Naive thymus-derived CD4-positive, alpha-beta T cell (primary cell): ENCODE measurements at regions not wholly inside any gene's neighbourhood (a gene's known extent, or its start where the extent isn't known, plus 50 kb on each side); places are given as distances from the start of the nearest gene placed in this dataset.
"Not testable (repeated sequence)": the region's sequence is repeated elsewhere in the genome, so short reads cannot be mapped to it uniquely, and the experiment has no call there.

ENCODE experiments used
- ATAC-seq: fragments of 150-1000 bp; cut with Tn5 transposase; 2 replicates; pipeline ENCODE4 v1.10.0; 2021; ENCODE audit warnings: mild to moderate bottlenecking, moderate library complexity
- CTCF ChIA-PET: fragments of 350-600 bp; sonication (Branson Sonifier 250); formaldehyde crosslinking; loops from one replicate; lab custom pipeline; 2021; ENCODE audit warnings: antibody characterized with exemption; lab: Charles Lee
- POLR2A ChIA-PET: fragments of 350-600 bp; sonication (Branson Sonifier 250); formaldehyde crosslinking; loops from one replicate; lab custom pipeline; 2021; ENCODE audit warnings: antibody characterized with exemption, inconsistent platforms; lab: Charles Lee
- DNase-seq, 9 donors: peaks; one replicate each; pipeline versions ENCODE4 v3.0.0 to v3.0.0-alpha.2; 2020 to 2022; ENCODE audit warnings: mixed read lengths in 1 of 9
- H3K27ac ChIP-seq: one replicate; pipeline ENCODE4 v1.7.0; 2013; ENCODE audit warnings: mild to moderate bottlenecking, low read depth, low read length, moderate library complexity
- H3K27me3 ChIP-seq, 2 donors: one replicate each; pipeline ENCODE4 v1.7.0; 2013; ENCODE audit warnings: low read length in 2 of 2, mild to moderate bottlenecking in 2 of 2, moderate library complexity in 2 of 2; ENCODE audit not compliant: control insufficient read depth in 2 of 2, insufficient read depth in 2 of 2
- H3K36me3 ChIP-seq, 3 experiments: 1 replicate in 2 of 3; 2 replicates in 1 of 3; pipeline ENCODE4 v1.7.0; 2013; ENCODE audit warnings: low read length in 3 of 3, mild to moderate bottlenecking in 3 of 3, moderate library complexity in 1 of 3; ENCODE audit not compliant: insufficient read depth in 3 of 3, control insufficient read depth in 2 of 3
- H3K4me1 ChIP-seq, 2 donors: one replicate each; pipeline ENCODE4 v1.7.0; 2013; ENCODE audit warnings: low read length in 2 of 2, mild to moderate bottlenecking in 2 of 2, moderate library complexity in 1 of 2; ENCODE audit not compliant: control insufficient read depth in 2 of 2, insufficient read depth in 2 of 2
- H3K4me3 ChIP-seq: 2 replicates; pipeline ENCODE4 v1.7.0; 2013; ENCODE audit warnings: mild to moderate bottlenecking, low read length
- H3K9me3 ChIP-seq, 3 experiments: 1 replicate in 2 of 3; 2 replicates in 1 of 3; pipeline ENCODE4 v1.7.0; 2013; ENCODE audit warnings: low read length in 3 of 3; ENCODE audit not compliant: control insufficient read depth in 2 of 3
- H3K27ac Mint-ChIP-seq, 9 donors: one replicate each; pipeline ENCODE4 v1.8.0; 2020 to 2022; ENCODE audit warnings: mixed read lengths in 9 of 9, mild to moderate bottlenecking in 8 of 9, moderate library complexity in 5 of 9, inconsistent platforms in 2 of 9
- H3K27me3 Mint-ChIP-seq, 5 donors: one replicate each; pipeline ENCODE4 v1.8.0; 2021 to 2022; ENCODE audit warnings: mixed read lengths in 5 of 5, mild to moderate bottlenecking in 1 of 5
- H3K36me3 Mint-ChIP-seq, 5 donors: one replicate each; pipeline ENCODE4 v1.8.0; 2020 to 2022; ENCODE audit warnings: mixed read lengths in 5 of 5, mild to moderate bottlenecking in 3 of 5, inconsistent platforms in 1 of 5
- H3K4me1 Mint-ChIP-seq, 7 donors: one replicate each; pipeline ENCODE4 v1.8.0; 2020 to 2022; ENCODE audit warnings: mixed read lengths in 7 of 7, mild to moderate bottlenecking in 3 of 7, inconsistent platforms in 1 of 7
- H3K4me3 Mint-ChIP-seq, 10 donors: one replicate each; pipeline ENCODE4 v1.8.0; 2020 to 2022; ENCODE audit warnings: mild to moderate bottlenecking in 10 of 10, mixed read lengths in 10 of 10, moderate library complexity in 6 of 10, inconsistent platforms in 2 of 10
- H3K9me3 Mint-ChIP-seq, 11 donors: one replicate each; pipeline ENCODE4 v1.8.0; 2020 to 2022; ENCODE audit warnings: mixed read lengths in 11 of 11, mild to moderate bottlenecking in 4 of 11, inconsistent platforms in 1 of 11, moderate library complexity in 1 of 11
- intact Hi-C, 2 donors: fragments of 100-400 bp; cut with micrococcal nuclease; formaldehyde crosslinking; loops; one replicate each; pipeline ENCODE4 v1.15.1; 2023

DNA sequence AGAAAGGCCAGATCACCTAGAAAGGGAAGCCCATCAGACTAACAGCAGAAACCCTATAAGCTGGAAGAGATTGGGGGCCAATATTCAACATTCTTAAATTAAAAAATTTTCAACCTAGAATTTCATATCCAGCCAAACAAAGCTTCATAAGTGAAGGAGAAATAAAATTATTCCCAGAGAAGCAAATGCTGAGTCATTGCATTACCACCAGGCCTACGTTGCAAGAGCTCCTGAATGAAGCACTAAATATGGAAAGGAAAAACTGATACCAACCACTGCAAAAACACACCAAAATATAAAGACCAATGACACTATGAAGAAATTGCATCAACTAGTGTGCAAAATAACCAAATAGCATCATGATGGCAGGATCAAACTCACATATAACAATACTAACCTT is 453.4 kb upstream of the PITX2 start:
- H3K4me1 Mint-ChIP-seq, H3K27ac Mint-ChIP-seq, H3K36me3 ChIP-seq, H3K36me3 Mint-ChIP-seq, POLR2A ChIA-PET, DNase-seq, intact Hi-C loops, H3K27me3 Mint-ChIP-seq, H3K4me1 ChIP-seq, H3K9me3 ChIP-seq, H3K27ac ChIP-seq, CTCF ChIA-PET, H3K4me3 Mint-ChIP-seq, H3K27me3 ChIP-seq, ATAC-seq, H3K4me3 ChIP-seq: not testable (repeated sequence)
- peaks cover 5 to 30% (median 11%) of the 10 kb centered on the region in 11 donors for H3K9me3 Mint-ChIP-seq

DNA sequence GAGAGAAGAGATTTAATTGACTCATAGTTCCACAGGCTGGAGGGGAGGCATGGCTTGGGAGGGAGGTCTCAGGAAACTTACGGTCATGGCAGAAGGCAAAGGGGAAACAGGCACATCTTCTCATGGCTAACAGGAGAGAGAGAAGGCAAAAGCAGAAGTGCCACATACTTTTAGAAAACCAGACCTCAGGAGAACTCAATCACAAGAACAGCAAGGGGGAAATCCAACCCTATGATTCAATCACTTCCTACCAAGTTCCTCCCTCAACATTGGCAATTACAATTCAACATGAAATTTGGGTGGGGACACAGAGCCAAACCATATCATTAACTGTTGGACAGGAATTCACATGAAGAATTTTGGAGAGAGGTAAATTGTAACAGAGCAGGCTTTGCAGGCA is 485.3 kb upstream of the PITX2 start:
- Histone ChIP-seq H3K36me3 (no peaks in the 10 kb centered on the region), H3K27me3 (no peaks in the 10 kb centered on the region), H3K4me1 (no peaks in the 10 kb centered on the region), H3K4me3 (no peak overlapping the region), H3K27ac (no peak overlapping the region), H3K9me3 (no peaks in the 10 kb centered on the region)
- intact Hi-C loops, result no loop called here
- Mint-ChIP-seq H3K36me3 (no peaks in the 10 kb centered on the region), H3K27me3 (no peaks in the 10 kb centered on the region), H3K9me3 (peaks cover 0 to 2% (median 0%) of the 10 kb centered on the region in 11 donors), H3K4me3 (no peak overlapping the region), H3K27ac (no peak overlapping the region), H3K4me1 (no peaks in the 10 kb centered on the region)
- DNase-seq (no peak), ATAC-seq (no peak)
- CTCF ChIA-PET, result no interaction called here
- POLR2A ChIA-PET, result no interaction called here

DNA sequence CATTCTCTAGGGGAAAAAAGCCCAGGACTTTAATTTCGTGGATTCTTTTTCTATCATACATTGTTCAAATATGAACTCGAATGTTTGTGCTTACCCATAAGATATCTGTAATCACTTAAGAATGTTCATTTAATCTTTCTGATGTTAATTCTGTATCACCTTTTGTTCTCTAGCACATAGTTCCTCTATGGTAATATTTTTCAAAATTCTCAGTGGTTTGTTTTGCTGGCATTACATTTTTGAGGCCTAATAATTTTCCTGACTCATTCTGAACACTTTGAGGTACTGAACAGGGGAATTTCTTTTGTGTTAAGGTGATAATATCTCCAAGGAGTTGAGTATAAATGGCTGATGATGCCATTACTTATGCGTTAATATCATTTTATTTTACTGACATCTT is 490.7 kb upstream of the PITX2 start:
- no peaks in the 10 kb centered on the region for H3K27me3 ChIP-seq
- DNase-seq, result no peak
- CTCF ChIA-PET, result no interaction called here
- Mint-ChIP-seq H3K4me1 (no peaks in the 10 kb centered on the region), H3K36me3 (no peaks in the 10 kb centered on the region), H3K4me3 (no peak overlapping the region), H3K9me3 (peaks cover 0 to 6% (median 0%) of the 10 kb centered on the region in 11 donors), H3K27me3 (no peaks in the 10 kb centered on the region), H3K27ac (no peak overlapping the region)
- H3K4me1 ChIP-seq, result no peaks in the 10 kb centered on the region
- no peak for ATAC-seq
- no peaks in the 10 kb centered on the region for H3K36me3 ChIP-seq
- no peaks in the 10 kb centered on the region for H3K9me3 ChIP-seq
- POLR2A ChIA-PET, result no interaction called here
- H3K4me3 ChIP-seq, result no peak overlapping the region
- no peak overlapping the region for H3K27ac ChIP-seq
- intact Hi-C loops, result no loop called here

DNA sequence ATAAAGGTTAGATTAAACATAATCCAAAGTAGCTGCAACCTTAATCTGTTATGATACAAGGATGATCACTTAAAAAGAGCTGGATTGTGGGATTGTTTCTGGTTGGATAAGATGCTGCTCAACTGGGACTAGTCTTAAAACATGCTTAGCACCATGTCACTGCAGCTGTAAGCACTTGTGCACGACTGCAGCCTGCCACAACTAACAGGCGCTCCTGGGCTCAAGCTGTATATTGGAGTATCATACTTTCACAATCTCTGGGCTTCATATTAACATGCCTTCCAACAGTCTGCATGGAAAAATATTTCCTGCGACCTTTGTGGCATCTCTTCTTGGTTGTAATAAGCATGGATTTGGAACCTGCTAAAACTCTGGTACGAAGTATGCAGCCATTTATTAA is 493.0 kb upstream of the PITX2 start:
- ChIA-PET CTCF (interaction anchor here (0.6 kb wide), 1 partner anchor 19 kb away, joined by 3 read pairs; no protein-coding TSS in a partner anchor), POLR2A (no interaction called here)
- Histone ChIP-seq H3K9me3 (no peaks in the 10 kb centered on the region), H3K36me3 (no peaks in the 10 kb centered on the region), H3K27me3 (no peaks in the 10 kb centered on the region), H3K4me3 (no peak overlapping the region), H3K4me1 (no peaks in the 10 kb centered on the region), H3K27ac (no peak overlapping the region)
- no peaks in the 10 kb centered on the region for H3K36me3 Mint-ChIP-seq
- no peaks in the 10 kb centered on the region for H3K4me1 Mint-ChIP-seq
- peaks cover 0 to 12% (median 5%) of the 10 kb centered on the region in 11 donors for H3K9me3 Mint-ChIP-seq
- no peaks in the 10 kb centered on the region for H3K27me3 Mint-ChIP-seq
- H3K27ac Mint-ChIP-seq, result no peak overlapping the region
- intact Hi-C loops, result no loop called here
- DNase-seq (no peak), ATAC-seq (no peak)
- H3K4me3 Mint-ChIP-seq, result no peak overlapping the region

GRCh38 chr4:111120191-111120590 is 497.3 kb upstream of the PITX2 start:
- intact Hi-C loops, result no loop called here
- Mint-ChIP-seq H3K36me3 (no peaks in the 10 kb centered on the region), H3K9me3 (peaks cover 0 to 12% (median 6%) of the 10 kb centered on the region in 11 donors), H3K27ac (no peak overlapping the region), H3K4me1 (no peaks in the 10 kb centered on the region), H3K4me3 (no peak overlapping the region), H3K27me3 (no peaks in the 10 kb centered on the region)
- no peaks in the 10 kb centered on the region for H3K27me3 ChIP-seq
- ATAC-seq (no peak), DNase-seq (no peak)
- ChIA-PET CTCF (no interaction called here), POLR2A (no interaction called here)
- no peaks in the 10 kb centered on the region for H3K9me3 ChIP-seq
- no peak overlapping the region for H3K27ac ChIP-seq
- no peaks in the 10 kb centered on the region for H3K36me3 ChIP-seq
- no peak overlapping the region for H3K4me3 ChIP-seq
- no peaks in the 10 kb centered on the region for H3K4me1 ChIP-seq

GRCh38 chr4:111126340-111126739 is 503.5 kb upstream of the PITX2 start:
- Mint-ChIP-seq H3K27me3 (no peaks in the 10 kb centered on the region), H3K4me3 (no peak overlapping the region), H3K36me3 (no peaks in the 10 kb centered on the region), H3K4me1 (peaks cover 0 to 1% (median 0%) of the 10 kb centered on the region in 7 donors), H3K27ac (no peak overlapping the region), H3K9me3 (peaks cover 0 to 7% (median 0%) of the 10 kb centered on the region in 11 donors)
- Histone ChIP-seq H3K27me3 (no peaks in the 10 kb centered on the region), H3K36me3 (no peaks in the 10 kb centered on the region), H3K4me3 (no peak overlapping the region), H3K27ac (no peak overlapping the region), H3K4me1 (no peaks in the 10 kb centered on the region), H3K9me3 (no peaks in the 10 kb centered on the region)
- ATAC-seq (no peak), DNase-seq (no peak)
- CTCF ChIA-PET, result no interaction called here
- POLR2A ChIA-PET, result no interaction called here
- intact Hi-C loops, result no loop called here

- intact Hi-C loops, result no loop called here
- no peaks in the 10 kb centered on the region for H3K36me3 Mint-ChIP-seq
- H3K4me3 Mint-ChIP-seq, result no peak overlapping the region
- peaks cover 0 to 7% (median 0%) of the 10 kb centered on the region in 11 donors for H3K9me3 Mint-ChIP-seq
- Histone ChIP-seq H3K9me3 (no peaks in the 10 kb centered on the region), H3K36me3 (no peaks in the 10 kb centered on the region), H3K4me1 (no peaks in the 10 kb centered on the region), H3K4me3 (no peak overlapping the region), H3K27me3 (no peaks in the 10 kb centered on the region), H3K27ac (no peak overlapping the region)
- H3K4me1 Mint-ChIP-seq, result peaks cover 0 to 1% (median 0%) of the 10 kb centered on the region in 7 donors
- POLR2A ChIA-PET, result no interaction called here
- no peaks in the 10 kb centered on the region for H3K27me3 Mint-ChIP-seq
- ATAC-seq (no peak), DNase-seq (no peak)
- H3K27ac Mint-ChIP-seq, result no peak overlapping the region
- CTCF ChIA-PET, result no interaction called here
Observed at GRCh38 chr4:111127841-111128240, 505.0 kb upstream of the PITX2 start.
